ENCODE measurements at regions not wholly inside any gene's neighbourhood (a gene's known extent, or its start where the extent isn't known, plus 50 kb on each side); places are given as distances from the start of the nearest gene placed in this dataset.
A peak's percentile ranks its signal among the peaks of the same experiment; 100 is the strongest.

DNA sequence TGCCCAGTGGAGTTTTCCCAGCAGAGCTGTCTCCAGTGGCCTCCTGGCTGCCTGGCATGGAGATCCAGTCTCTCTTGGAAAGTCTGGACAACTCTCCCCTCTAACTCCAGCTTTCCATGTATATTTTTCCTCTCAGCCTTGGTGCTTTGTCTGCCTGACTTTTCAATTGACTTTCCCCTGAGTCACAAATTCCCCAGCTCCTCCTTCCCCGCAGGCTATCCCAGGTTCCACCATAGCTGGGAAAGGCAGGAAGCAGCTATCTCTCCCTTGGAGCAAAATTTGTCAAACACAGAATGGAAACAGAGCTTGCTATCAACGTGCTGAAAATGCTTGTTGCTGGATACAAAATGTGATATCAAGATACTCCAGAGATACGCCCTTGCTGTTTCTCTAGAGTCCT is 384.8 kb downstream of the TMEM135 start:
- Histone ChIP-seq H3K27ac (no peak overlapping the region), H3K27me3 (ENCODE audit: low read depth) (no peaks in the 10 kb centered on the region), H3K9me3 (no peaks in the 10 kb centered on the region), H3K4me3 (no peak overlapping the region), H3K36me3 (no peaks in the 10 kb centered on the region), H3K4me1 (no peaks in the 10 kb centered on the region)
- no peak for DNase-seq
- ATAC-seq: no peak
- intact Hi-C loops (cut with DNase I): no loop called here
- TF ChIP-seq CTCF (IDR thresholded peaks at IDR 0.05): no peak

GRCh38 chr11:87421422-87421821 is 383.7 kb downstream of the TMEM135 start:
- H3K4me3 ChIP-seq: no peak overlapping the region
- no peaks in the 10 kb centered on the region for H3K9me3 ChIP-seq
- peak; percentile 83 for TF ChIP-seq CTCF (IDR thresholded peaks at IDR 0.05)
- H3K36me3 ChIP-seq: no peaks in the 10 kb centered on the region
- peak; percentile 79 to 88 for ATAC-seq
- DNase-seq: no peak
- H3K4me1 ChIP-seq: no peaks in the 10 kb centered on the region
- no peaks in the 10 kb centered on the region for H3K27me3 ChIP-seq (ENCODE audit: low read depth)
- intact Hi-C loops (cut with DNase I): no loop called here
- H3K27ac ChIP-seq: no peak overlapping the region

- H3K4me3 ChIP-seq: no peak overlapping the region
- H3K36me3 ChIP-seq: no peaks in the 10 kb centered on the region
- no peaks in the 10 kb centered on the region for H3K9me3 ChIP-seq
- H3K27me3 ChIP-seq (ENCODE audit: low read depth): no peaks in the 10 kb centered on the region
- DNase-seq: no peak
- no peak for ATAC-seq
- H3K27ac ChIP-seq: no peak overlapping the region
- intact Hi-C loops (cut with DNase I): loop anchor here (10.0 kb wide), 1 partner anchor 63 kb away; no protein-coding TSS in a partner anchor
- TF ChIP-seq CTCF (IDR thresholded peaks at IDR 0.05): no peak
- H3K4me1 ChIP-seq: no peaks in the 10 kb centered on the region
Observed at GRCh38 chr11:87417951-87418350, 380.2 kb downstream of the TMEM135 start.

- ATAC-seq: no peak
- no peaks in the 10 kb centered on the region for H3K27me3 ChIP-seq (ENCODE audit: low read depth)
- intact Hi-C loops (cut with DNase I): no loop called here
Observed at GRCh38 chr11:87405843-87406242, 368.1 kb downstream of the TMEM135 start.

DNA sequence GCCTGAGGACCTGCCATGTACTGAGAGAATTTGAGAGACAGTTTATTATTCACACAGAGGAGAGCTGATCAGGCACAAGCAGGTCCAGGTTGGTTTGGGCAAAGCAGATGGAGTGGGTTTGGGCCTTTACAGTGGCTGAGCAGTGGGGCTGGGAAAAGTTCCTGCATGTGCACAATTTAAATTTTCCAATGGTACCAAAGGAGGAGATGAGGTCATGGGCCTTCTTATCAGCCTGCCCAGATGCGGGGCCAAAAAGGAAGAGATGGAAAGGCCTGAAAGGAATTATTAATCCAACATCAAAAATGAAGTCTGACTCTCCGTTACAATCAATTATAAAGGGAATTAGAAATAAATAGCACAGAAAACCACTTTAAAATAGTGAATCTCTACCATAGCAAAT is 367.6 kb downstream of the TMEM135 start:
- no peak for TF ChIP-seq CTCF (IDR thresholded peaks at IDR 0.05)
- H3K36me3 ChIP-seq: no peaks in the 10 kb centered on the region
- intact Hi-C loops (cut with DNase I): no loop called here
- DNase-seq: no peak
- no peak overlapping the region for H3K4me3 ChIP-seq
- H3K27me3 ChIP-seq (ENCODE audit: low read depth): no peaks in the 10 kb centered on the region
- H3K4me1 ChIP-seq: no peaks in the 10 kb centered on the region
- H3K9me3 ChIP-seq: no peaks in the 10 kb centered on the region
- no peak overlapping the region for H3K27ac ChIP-seq
- ATAC-seq: no peak

More at GRCh38 chr11:87405843-87406242, 368.1 kb downstream of the TMEM135 start:
- no peak overlapping the region for H3K27ac ChIP-seq
- H3K9me3 ChIP-seq: no peaks in the 10 kb centered on the region
- TF ChIP-seq CTCF (IDR thresholded peaks at IDR 0.05): no peak
- H3K36me3 ChIP-seq: no peaks in the 10 kb centered on the region
- DNase-seq: no peak
- H3K4me1 ChIP-seq: no peaks in the 10 kb centered on the region
- H3K4me3 ChIP-seq: no peak overlapping the region

- no peaks in the 10 kb centered on the region for H3K9me3 ChIP-seq
- ATAC-seq: no peak
- intact Hi-C loops (cut with DNase I): no loop called here
- no peak for TF ChIP-seq CTCF (IDR thresholded peaks at IDR 0.05)
- no peaks in the 10 kb centered on the region for H3K27me3 ChIP-seq (ENCODE audit: low read depth)
- no peak overlapping the region for H3K4me3 ChIP-seq
- no peaks in the 10 kb centered on the region for H3K4me1 ChIP-seq
- H3K27ac ChIP-seq: no peak overlapping the region
- no peaks in the 10 kb centered on the region for H3K36me3 ChIP-seq
- no peak for DNase-seq
Observed at GRCh38 chr11:87401653-87402052, 363.9 kb downstream of the TMEM135 start.
